Fibroblast of lung (primary cell): ENCODE measurements at regions not wholly inside any gene's neighbourhood (a gene's known extent, or its start where the extent isn't known, plus 50 kb on each side); places are given as distances from the start of the nearest gene placed in this dataset.

Experiments
- CTCF ChIP-seq, 2 donors: IDR thresholded peaks in 1 of 2; conservative IDR thresholded peaks in 1 of 2; 1 replicate in 1 of 2; 2 replicates in 1 of 2; pipeline ENCODE4 v1.5.1; 2011 to 2012; ENCODE audit warnings: low read length in 2 of 2, control low read depth in 1 of 2, inconsistent platforms in 1 of 2, low read depth in 1 of 2, mild to moderate bottlenecking in 1 of 2
- EZH2 ChIP-seq: IDR thresholded peaks from 2 replicates; pipeline ENCODE4 v1.5.1; 2012; ENCODE audit warnings: low read length, control low read depth, mild to moderate bottlenecking; ENCODE audit errors: missing control alignments

DNA sequence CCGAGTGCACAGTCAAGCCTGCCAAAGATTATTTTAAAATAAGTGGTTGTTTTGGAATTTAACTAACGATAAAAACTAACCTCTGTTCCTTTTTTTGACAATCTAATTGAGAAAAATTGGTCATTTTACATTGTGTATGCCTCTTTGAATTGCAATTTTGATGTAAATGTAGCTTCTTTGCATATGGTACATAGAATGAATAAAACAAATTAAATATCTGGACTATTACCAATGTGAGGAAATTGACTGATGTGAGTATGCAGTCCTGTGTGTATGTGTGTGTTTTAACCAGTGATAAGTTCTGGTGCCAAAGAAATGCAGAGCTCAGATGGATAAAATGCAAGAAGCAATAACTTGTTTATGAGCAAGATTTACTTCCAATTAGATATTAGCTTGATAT is 281.3 kb upstream of the ZP4 start:
- TF ChIP-seq CTCF (conservative IDR thresholded peaks at IDR 0.05 in 1 of 2, IDR thresholded peaks at IDR 0.05 in 1 of 2; ENCODE audit: low read depth in 1 of 2, low read length in 2 of 2) (no peak), EZH2 (no peak)
